Progenitor cell of endocrine pancreas (in vitro differentiated cells): ENCODE measurements at regions not wholly inside any gene's neighbourhood (a gene's known extent, or its start where the extent isn't known, plus 50 kb on each side); places are given as distances from the start of the nearest gene placed in this dataset.

Experiments used
- DNase-seq: peaks from one replicate; pipeline ENCODE4 v3.0.0; 2021; ENCODE audit warnings: low spot score; ENCODE audit not compliant: unreplicated experiment
- H3K27ac Mint-ChIP-seq: 2 replicates; pipeline ENCODE4 v1.8.0; 2021; ENCODE audit warnings: mild to moderate bottlenecking, moderate library complexity, mixed read lengths
- H3K27me3 Mint-ChIP-seq: 2 replicates; pipeline ENCODE4 v1.8.0; 2021; ENCODE audit warnings: mixed read lengths
- H3K36me3 Mint-ChIP-seq: 2 replicates; pipeline ENCODE4 v1.8.0; 2022; ENCODE audit warnings: mixed read lengths; ENCODE audit not compliant: insufficient read depth
- H3K4me1 Mint-ChIP-seq: 2 replicates; pipeline ENCODE4 v1.8.0; 2021; ENCODE audit warnings: low read depth, mixed read lengths
- H3K4me3 Mint-ChIP-seq: 2 replicates; pipeline ENCODE4 v1.8.0; 2021; ENCODE audit warnings: low read depth, mild to moderate bottlenecking, moderate library complexity, mixed read lengths
- H3K9me3 Mint-ChIP-seq: 2 replicates; pipeline ENCODE4 v1.8.0; 2021; ENCODE audit warnings: low read depth, mixed read lengths
- TF ChIP-seq, protein P1 (sequence below): fragments of 200-600 bp; sonication (generic); IDR thresholded peaks from one replicate; pipeline ENCODE4 v1.5.0; 2021; ENCODE audit warnings: antibody characterized with exemption, mild to moderate bottlenecking; ENCODE audit not compliant: unreplicated experiment

DNA sequence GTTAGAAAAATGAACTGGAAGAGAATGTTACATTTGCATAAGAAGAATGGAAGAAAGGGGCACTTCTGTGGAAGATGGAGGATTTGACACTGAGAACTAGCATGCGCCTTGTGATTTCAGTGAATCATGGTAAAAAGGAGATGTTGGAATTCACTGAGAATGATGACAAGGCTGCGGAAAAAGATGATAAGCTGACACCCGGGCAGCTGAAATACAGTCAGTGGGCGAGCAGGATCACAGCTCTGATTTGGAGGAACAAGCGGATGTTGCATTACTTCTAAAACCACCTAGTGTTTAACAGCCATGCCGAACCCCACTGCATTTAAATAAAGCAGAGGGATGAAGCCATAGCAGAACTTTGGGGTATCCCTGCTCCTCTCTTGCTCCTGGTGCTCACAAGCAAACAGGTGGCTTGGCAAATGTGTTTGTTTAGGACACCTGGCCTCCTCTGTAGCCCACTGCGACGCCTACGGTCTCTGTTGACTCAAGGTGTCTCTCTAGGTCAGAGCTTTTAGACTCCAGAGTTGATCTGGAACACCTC lies 134.9 kb downstream of the NDUFA10 start:
- TF ChIP-seq, protein P1, sequence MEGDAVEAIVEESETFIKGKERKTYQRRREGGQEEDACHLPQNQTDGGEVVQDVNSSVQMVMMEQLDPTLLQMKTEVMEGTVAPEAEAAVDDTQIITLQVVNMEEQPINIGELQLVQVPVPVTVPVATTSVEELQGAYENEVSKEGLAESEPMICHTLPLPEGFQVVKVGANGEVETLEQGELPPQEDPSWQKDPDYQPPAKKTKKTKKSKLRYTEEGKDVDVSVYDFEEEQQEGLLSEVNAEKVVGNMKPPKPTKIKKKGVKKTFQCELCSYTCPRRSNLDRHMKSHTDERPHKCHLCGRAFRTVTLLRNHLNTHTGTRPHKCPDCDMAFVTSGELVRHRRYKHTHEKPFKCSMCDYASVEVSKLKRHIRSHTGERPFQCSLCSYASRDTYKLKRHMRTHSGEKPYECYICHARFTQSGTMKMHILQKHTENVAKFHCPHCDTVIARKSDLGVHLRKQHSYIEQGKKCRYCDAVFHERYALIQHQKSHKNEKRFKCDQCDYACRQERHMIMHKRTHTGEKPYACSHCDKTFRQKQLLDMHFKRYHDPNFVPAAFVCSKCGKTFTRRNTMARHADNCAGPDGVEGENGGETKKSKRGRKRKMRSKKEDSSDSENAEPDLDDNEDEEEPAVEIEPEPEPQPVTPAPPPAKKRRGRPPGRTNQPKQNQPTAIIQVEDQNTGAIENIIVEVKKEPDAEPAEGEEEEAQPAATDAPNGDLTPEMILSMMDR, result no peak
- H3K27ac Mint-ChIP-seq, result no peak overlapping the region
- H3K36me3 Mint-ChIP-seq, result no peaks in the 10 kb centered on the region
- no peak overlapping the region for H3K4me3 Mint-ChIP-seq
- peaks cover 18% of the 10 kb centered on the region for H3K27me3 Mint-ChIP-seq
- peaks cover 12% of the 10 kb centered on the region for H3K9me3 Mint-ChIP-seq
- no peaks in the 10 kb centered on the region for H3K4me1 Mint-ChIP-seq
- no peak for DNase-seq

DNA sequence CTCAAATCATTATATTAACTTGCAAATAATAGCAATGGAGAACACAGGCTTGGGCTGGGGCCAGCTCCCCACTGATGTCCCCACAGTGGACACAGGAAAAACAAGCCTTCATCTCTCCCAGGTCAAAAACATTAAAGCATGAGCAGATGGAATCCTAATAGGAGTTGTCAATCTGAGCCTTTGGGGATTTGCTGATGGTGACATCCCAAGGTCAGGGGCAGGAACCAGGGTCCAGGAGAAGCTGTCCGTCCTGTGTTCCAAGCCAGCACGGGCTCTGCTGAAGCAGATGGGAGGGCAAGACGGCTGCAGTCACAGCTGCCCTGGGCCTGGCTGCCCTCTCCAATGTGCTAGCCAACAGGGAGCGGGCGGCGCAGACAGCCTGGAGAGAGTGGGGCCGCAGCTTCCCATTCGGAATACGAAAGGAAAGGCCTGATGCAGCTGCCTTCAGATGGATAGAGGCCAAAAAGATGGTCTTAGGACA lies 135.5 kb downstream of the NDUFA10 start:
- no peak for DNase-seq
- H3K27ac Mint-ChIP-seq, result no peak overlapping the region
- no peak overlapping the region for H3K4me3 Mint-ChIP-seq
- peaks cover 13% of the 10 kb centered on the region for H3K27me3 Mint-ChIP-seq
- H3K4me1 Mint-ChIP-seq, result no peaks in the 10 kb centered on the region
- TF ChIP-seq, protein P1, result no peak
- H3K36me3 Mint-ChIP-seq, result no peaks in the 10 kb centered on the region
- H3K9me3 Mint-ChIP-seq, result peaks cover 15% of the 10 kb centered on the region

DNA sequence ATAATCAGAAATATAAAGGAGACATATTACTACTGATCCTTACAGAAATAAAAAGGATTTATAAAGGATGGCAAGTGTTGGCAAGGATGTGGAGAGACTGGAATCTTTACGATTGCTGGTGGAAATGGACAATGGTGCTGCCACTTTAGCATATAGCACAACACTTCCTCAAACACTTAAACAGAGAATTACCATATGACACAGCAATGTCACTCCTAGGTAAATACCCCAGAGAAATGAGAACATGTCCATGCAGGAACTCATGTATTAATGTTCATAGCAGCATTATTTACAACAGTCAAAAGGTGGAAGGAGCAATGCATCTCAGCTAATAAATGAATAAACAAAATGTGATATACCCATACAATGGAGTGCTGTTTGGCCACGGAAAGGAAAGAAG lies 137.5 kb downstream of the NDUFA10 start:
- peaks cover 18% of the 10 kb centered on the region for H3K9me3 Mint-ChIP-seq
- H3K36me3 Mint-ChIP-seq, result no peaks in the 10 kb centered on the region
- TF ChIP-seq, protein P1, result no peak
- no peaks in the 10 kb centered on the region for H3K27me3 Mint-ChIP-seq
- H3K4me3 Mint-ChIP-seq, result no peak overlapping the region
- DNase-seq, result no peak
- no peaks in the 10 kb centered on the region for H3K4me1 Mint-ChIP-seq
- no peak overlapping the region for H3K27ac Mint-ChIP-seq

DNA sequence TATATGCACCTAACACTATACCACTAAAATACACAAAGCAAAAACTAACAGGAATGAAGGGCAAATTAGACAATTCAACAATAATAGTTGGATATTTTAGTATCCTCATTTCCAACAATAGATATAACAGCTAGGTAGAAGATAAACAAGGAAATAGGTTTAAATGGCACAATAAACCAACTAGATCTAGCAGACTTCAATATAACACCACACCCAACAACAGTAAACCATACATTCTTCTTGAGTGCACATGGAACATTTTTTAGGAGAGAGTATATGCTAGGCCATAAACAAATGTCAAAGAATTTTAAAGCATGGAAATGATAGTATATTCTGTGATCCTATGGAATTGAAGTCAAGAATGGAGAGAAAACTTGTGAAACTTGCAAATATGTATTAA lies 138.4 kb downstream of the NDUFA10 start:
- no peak for DNase-seq
- Mint-ChIP-seq H3K4me1 (no peaks in the 10 kb centered on the region), H3K27ac (no peak overlapping the region), H3K4me3 (no peak overlapping the region), H3K27me3 (peaks cover 2% of the 10 kb centered on the region), H3K36me3 (no peaks in the 10 kb centered on the region), H3K9me3 (peaks cover 18% of the 10 kb centered on the region)
- TF ChIP-seq, protein P1, result no peak

DNA sequence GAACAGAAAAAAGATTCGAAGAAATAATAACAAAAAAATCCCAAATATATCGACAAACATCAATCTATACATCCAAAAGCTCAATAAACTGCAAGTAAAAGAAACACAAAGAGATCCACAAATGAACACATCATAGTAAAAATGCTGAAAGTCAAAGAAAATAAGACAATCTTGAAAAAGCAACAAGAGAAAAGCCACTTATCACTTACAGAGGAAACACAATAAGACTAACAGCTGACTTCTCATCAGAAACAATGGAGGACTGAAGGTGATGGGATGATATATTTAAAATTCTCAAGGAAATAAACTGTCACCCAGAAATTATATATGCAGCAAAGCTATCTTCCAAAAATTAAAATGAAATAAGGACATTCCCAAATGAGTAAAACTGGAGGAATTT lies 140.3 kb downstream of the NDUFA10 start:
- DNase-seq, result no peak
- peaks cover 18% of the 10 kb centered on the region for H3K9me3 Mint-ChIP-seq
- H3K4me3 Mint-ChIP-seq, result no peak overlapping the region
- no peaks in the 10 kb centered on the region for H3K4me1 Mint-ChIP-seq
- TF ChIP-seq, protein P1, result no peak
- no peaks in the 10 kb centered on the region for H3K36me3 Mint-ChIP-seq
- no peak overlapping the region for H3K27ac Mint-ChIP-seq
- peaks cover 5% of the 10 kb centered on the region for H3K27me3 Mint-ChIP-seq
